Right lobe of liver (tissue), 6 donors: ENCODE measurements at regions not wholly inside any gene's neighbourhood (a gene's known extent, or its start where the extent isn't known, plus 50 kb on each side); places are given as distances from the start of the nearest gene placed in this dataset.
A peak's percentile ranks its signal among the peaks of the same experiment; 100 is the strongest.

Experiments
- ATAC-seq, 4 donors: fragments of 200-7000 bp; cut with Tn5 transposase; one replicate each; pipeline ENCODE4 v1.9.1; 2020; ENCODE audit warnings: mild to moderate bottlenecking in 4 of 4, moderate library complexity in 4 of 4
- DNase-seq, 3 donors: peaks; one replicate each; pipeline ENCODE4 v3.0.0-alpha.2; 2020
- H3K27ac ChIP-seq, 3 donors: fragments of 200-600 bp; one replicate each; pipeline ENCODE4 v1.8.0; 2022
- H3K27me3 ChIP-seq, 2 donors: fragments of 200-600 bp; one replicate each; pipeline ENCODE4 v1.8.0; 2022
- H3K36me3 ChIP-seq, 4 donors: fragments of 200-600 bp; sonication (generic) in 1 of 4; one replicate each; pipeline versions ENCODE4 v1.5.1 to v1.8.0; 2017 to 2022; ENCODE audit warnings: control low read depth in 1 of 4
- H3K4me1 ChIP-seq, 4 donors: fragments of 200-600 bp; sonication (generic) in 1 of 4; one replicate each; pipeline versions ENCODE4 v1.5.1 to v1.8.0; 2017 to 2022; ENCODE audit warnings: control low read depth in 1 of 4
- H3K4me3 ChIP-seq, 3 donors: fragments of 200-600 bp; one replicate each; pipeline ENCODE4 v1.8.0; 2022
- H3K9me3 ChIP-seq, 4 donors: fragments of 200-600 bp; sonication (generic) in 1 of 4; one replicate each; pipeline versions ENCODE4 v1.5.1 to v1.8.0; 2017 to 2022; ENCODE audit warnings: control low read depth in 1 of 4
- CTCF ChIP-seq, 4 donors: fragments of 200-600 bp in 3 of 4; fragments of 450-650 bp in 1 of 4; IDR thresholded peaks; one replicate each; pipeline versions ENCODE4 v1.5.1 to v1.8.0; 2016 to 2022; ENCODE audit warnings: antibody characterized with exemption in 4 of 4, mild to moderate bottlenecking in 2 of 4
- POLR2A ChIP-seq: fragments of 450-650 bp; IDR thresholded peaks from one replicate; pipeline ENCODE4 v1.6.1; 2017; ENCODE audit warnings: antibody characterized with exemption, mild to moderate bottlenecking
- WGBS: methylation state at CpG from one replicate; pipeline ENCODE4 v1.1.6; 2018; ENCODE audit warnings: low coverage, low lambda C conversion rate; ENCODE audit not compliant: insufficient coverage; ENCODE audit errors: missing lambda C conversion rate; 5-methylcytosine and 5-hydroxymethylcytosine counted together
- intact Hi-C, 2 donors: fragments of 100-400 bp; cut with DNase I; formaldehyde crosslinking; loops; one replicate each; pipeline versions ENCODE4 v1.11.2 to v1.14.1; 2022
- donor health status: DM: no; HTN: yes; CAD: no.
- donor health status: DM: no; HTN: no; CAD: no.
- donor health status: DM: no; HTN: no; CAD: no.
- donor health status: DM: no; HTN: yes; CAD: no.
- donor health status: DM: no; HTN: yes; CAD: no.

- H3K27ac ChIP-seq: peak overlapping the region; percentile 7 to 82 (median 80)
- intact Hi-C loops: no loop called here
- H3K9me3 ChIP-seq: no peaks in the 10 kb centered on the region
- no peak for TF ChIP-seq CTCF (IDR thresholded peaks at IDR 0.05)
- no peak for TF ChIP-seq POLR2A
- DNase-seq (peak; percentile 54 to 88 (median 80)), ATAC-seq (peak; percentile 75 to 87 (median 82))
- WGBS: 42% methylated on average over 5 of the region's 5 CpGs
- H3K27me3 ChIP-seq: no peaks in the 10 kb centered on the region
- H3K4me3 ChIP-seq: peak overlapping the region in 1 of 3 donors; percentile 14
- no peaks in the 10 kb centered on the region for H3K36me3 ChIP-seq
- H3K4me1 ChIP-seq: peaks cover 0 to 28% (median 12%) of the 10 kb centered on the region in 4 donors
These were observed 63.3 kb downstream of the ZIC5 start for GRCh38 chr13:99908140-99908803.

- 49% methylated on average over 6 of the region's 7 CpGs for WGBS
- no peaks in the 10 kb centered on the region for H3K36me3 ChIP-seq
- H3K4me3 ChIP-seq: no peak overlapping the region
- TF ChIP-seq POLR2A: no peak
- TF ChIP-seq CTCF (IDR thresholded peaks at IDR 0.05): no peak
- peak overlapping the region in 2 of 3 donors; percentile 80 to 82 for H3K27ac ChIP-seq
- DNase-seq (no peak), ATAC-seq (peak in 3 of 4 donors; percentile 1 to 10 (median 8))
- intact Hi-C loops: no loop called here
- H3K9me3 ChIP-seq: no peaks in the 10 kb centered on the region
- no peaks in the 10 kb centered on the region for H3K27me3 ChIP-seq
- H3K4me1 ChIP-seq: peaks cover 0 to 28% (median 12%) of the 10 kb centered on the region in 4 donors
These were observed 63.9 kb downstream of the ZIC5 start for GRCh38 chr13:99907627-99908026.

- H3K4me1 ChIP-seq: peaks cover 0 to 28% (median 12%) of the 10 kb centered on the region in 4 donors
- 95% methylated on average over 2 of the region's 2 CpGs for WGBS
- ATAC-seq (no peak), DNase-seq (no peak)
- no peaks in the 10 kb centered on the region for H3K27me3 ChIP-seq
- H3K4me3 ChIP-seq: no peak overlapping the region
- no peak overlapping the region for H3K27ac ChIP-seq
- no peaks in the 10 kb centered on the region for H3K9me3 ChIP-seq
- H3K36me3 ChIP-seq: no peaks in the 10 kb centered on the region
- intact Hi-C loops: no loop called here
- no peak for TF ChIP-seq CTCF (IDR thresholded peaks at IDR 0.05)
- TF ChIP-seq POLR2A: no peak
These were observed 64.5 kb downstream of the ZIC5 start for GRCh38 chr13:99907038-99907437.

GRCh38 chr13:99905814-99906213 lies 65.8 kb downstream of the ZIC5 start:
- no peaks in the 10 kb centered on the region for H3K27me3 ChIP-seq
- no peaks in the 10 kb centered on the region for H3K36me3 ChIP-seq
- TF ChIP-seq CTCF (IDR thresholded peaks at IDR 0.05) (no peak), POLR2A (no peak)
- H3K9me3 ChIP-seq: no peaks in the 10 kb centered on the region
- WGBS: 81% methylated on average over 4 of the region's 4 CpGs
- no peak for DNase-seq
- intact Hi-C loops: no loop called here
- ATAC-seq: no peak
- peaks cover 0 to 28% (median 12%) of the 10 kb centered on the region in 4 donors for H3K4me1 ChIP-seq
- H3K27ac ChIP-seq: no peak overlapping the region
- no peak overlapping the region for H3K4me3 ChIP-seq
